ENCODE measurements at regions not wholly inside any gene's neighbourhood (a gene's known extent, or its start where the extent isn't known, plus 50 kb on each side); places are given as distances from the start of the nearest gene placed in this dataset.

GRCh38 chr11:134988495-134988894 is 576.5 kb upstream of the B3GAT1 start:
- no peak for TF ChIP-seq JUN (CRISPR knock-in tag; IDR thresholded peaks at IDR 0.05)
- TF ChIP-seq NFYB (CRISPR knock-in tag; conservative IDR thresholded peaks at IDR 0.05; ENCODE audit: low read depth): no peak
- TF ChIP-seq CTCF (IDR thresholded peaks at IDR 0.05): no peak
- TF ChIP-seq STAT6 (CRISPR knock-in tag; conservative IDR thresholded peaks at IDR 0.05; ENCODE audit: low read depth): no peak
- TF ChIP-seq MAX (CRISPR knock-in tag; IDR thresholded peaks at IDR 0.05): no peak
- no peak for TF ChIP-seq NFE2L1 (CRISPR knock-in tag; IDR thresholded peaks at IDR 0.05)
- no peak for TF ChIP-seq ARID4B (CRISPR knock-in tag; IDR thresholded peaks at IDR 0.05; ENCODE audit: borderline replicate concordance)
- no peak for TF ChIP-seq USF1 (CRISPR knock-in tag; IDR thresholded peaks at IDR 0.05)
- TF ChIP-seq FOXP1 (CRISPR knock-in tag; IDR thresholded peaks at IDR 0.05; ENCODE audit: borderline replicate concordance): no peak
- no peak for TF ChIP-seq ETV6 (CRISPR knock-in tag; IDR thresholded peaks at IDR 0.05)

Measured in WTC11 (cell line).